ENCODE measurements at regions not wholly inside any gene's neighbourhood (a gene's known extent, or its start where the extent isn't known, plus 50 kb on each side); places are given as distances from the start of the nearest gene placed in this dataset.

DNA sequence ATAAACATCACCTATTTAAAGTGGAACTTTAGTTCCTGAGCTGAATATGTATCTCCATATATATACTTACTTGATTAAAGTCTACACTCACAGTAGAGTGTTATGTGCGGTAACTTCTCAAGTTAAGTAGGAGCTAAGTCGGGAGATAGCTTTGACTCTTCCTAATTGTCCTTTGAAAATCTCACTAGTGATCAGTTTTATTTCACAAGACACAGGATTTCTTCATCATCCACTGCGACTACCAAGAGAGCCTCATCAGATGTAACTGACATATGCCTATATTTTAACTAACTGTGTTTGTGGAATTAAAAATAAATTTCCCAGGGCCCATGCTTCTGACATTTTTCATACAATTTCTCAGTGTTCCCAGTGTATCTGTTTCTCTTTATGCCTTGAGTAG lies 1664.0 kb downstream of the EFNB2 start:
- H3K27me3 Mint-ChIP-seq (ENCODE audit: insufficient read depth, low read depth, poor library complexity): no peaks in the 10 kb centered on the region
- Histone ChIP-seq H3K4me1 (ENCODE audit: insufficient read depth) (no peaks in the 10 kb centered on the region), H2AFZ (no peak overlapping the region), H3K9me2 (ENCODE audit: insufficient read depth) (no peaks in the 10 kb centered on the region), H3K4me2 (no peak overlapping the region), H3K36me3 (ENCODE audit: insufficient read depth) (no peaks in the 10 kb centered on the region), H4K20me1 (replicated peaks; ENCODE audit: insufficient read depth) (no peaks in the 10 kb centered on the region), H3F3A (replicated peaks; ENCODE audit: low read depth) (no peaks in the 10 kb centered on the region), H3K27me3 (ENCODE audit: insufficient read depth) (no peaks in the 10 kb centered on the region), H3K4me3 (no peak overlapping the region), H3K79me2 (replicated peaks; ENCODE audit: insufficient read depth) (no peaks in the 10 kb centered on the region), H3K27ac (ENCODE audit: low read depth) (no peak overlapping the region)
- no peaks in the 10 kb centered on the region; the same call in 2 of the 3 replicates for H3K9me3 Mint-ChIP-seq
- 0 out of 3 replicates have a peak, but pooled peaks cover 3% of the 10 kb centered on the region for H3K4me1 Mint-ChIP-seq
- no peaks in the 10 kb centered on the region for H3K36me3 Mint-ChIP-seq (ENCODE audit: low read depth)
- DNase-seq (ENCODE audit: low spot score) (no peak), ATAC-seq (no peak)
- no peak overlapping the region for H3K4me3 Mint-ChIP-seq
- no peak for TF ChIP-seq EZH2 (IDR thresholded peaks at IDR 0.05; ENCODE audit: low read depth, unreplicated experiment)
- TF ChIP-seq STAT1 (IDR thresholded peaks at IDR 0.05; ENCODE audit: unreplicated experiment): no peak
- TF ChIP-seq, protein P1, sequence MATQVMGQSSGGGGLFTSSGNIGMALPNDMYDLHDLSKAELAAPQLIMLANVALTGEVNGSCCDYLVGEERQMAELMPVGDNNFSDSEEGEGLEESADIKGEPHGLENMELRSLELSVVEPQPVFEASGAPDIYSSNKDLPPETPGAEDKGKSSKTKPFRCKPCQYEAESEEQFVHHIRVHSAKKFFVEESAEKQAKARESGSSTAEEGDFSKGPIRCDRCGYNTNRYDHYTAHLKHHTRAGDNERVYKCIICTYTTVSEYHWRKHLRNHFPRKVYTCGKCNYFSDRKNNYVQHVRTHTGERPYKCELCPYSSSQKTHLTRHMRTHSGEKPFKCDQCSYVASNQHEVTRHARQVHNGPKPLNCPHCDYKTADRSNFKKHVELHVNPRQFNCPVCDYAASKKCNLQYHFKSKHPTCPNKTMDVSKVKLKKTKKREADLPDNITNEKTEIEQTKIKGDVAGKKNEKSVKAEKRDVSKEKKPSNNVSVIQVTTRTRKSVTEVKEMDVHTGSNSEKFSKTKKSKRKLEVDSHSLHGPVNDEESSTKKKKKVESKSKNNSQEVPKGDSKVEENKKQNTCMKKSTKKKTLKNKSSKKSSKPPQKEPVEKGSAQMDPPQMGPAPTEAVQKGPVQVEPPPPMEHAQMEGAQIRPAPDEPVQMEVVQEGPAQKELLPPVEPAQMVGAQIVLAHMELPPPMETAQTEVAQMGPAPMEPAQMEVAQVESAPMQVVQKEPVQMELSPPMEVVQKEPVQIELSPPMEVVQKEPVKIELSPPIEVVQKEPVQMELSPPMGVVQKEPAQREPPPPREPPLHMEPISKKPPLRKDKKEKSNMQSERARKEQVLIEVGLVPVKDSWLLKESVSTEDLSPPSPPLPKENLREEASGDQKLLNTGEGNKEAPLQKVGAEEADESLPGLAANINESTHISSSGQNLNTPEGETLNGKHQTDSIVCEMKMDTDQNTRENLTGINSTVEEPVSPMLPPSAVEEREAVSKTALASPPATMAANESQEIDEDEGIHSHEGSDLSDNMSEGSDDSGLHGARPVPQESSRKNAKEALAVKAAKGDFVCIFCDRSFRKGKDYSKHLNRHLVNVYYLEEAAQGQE (IDR thresholded peaks at IDR 0.05; ENCODE audit: unreplicated experiment): no peak
- TF ChIP-seq JUNB (IDR thresholded peaks at IDR 0.05; ENCODE audit: unreplicated experiment): no peak
- TF ChIP-seq EZH2phosphoT487 (IDR thresholded peaks at IDR 0.05; ENCODE audit: unreplicated experiment): no peak
- no peak for TF ChIP-seq ZNF331 (CRISPR knock-in tag; IDR thresholded peaks at IDR 0.05; ENCODE audit: low read depth)
- no peak for TF ChIP-seq NANOG (IDR thresholded peaks at IDR 0.05; ENCODE audit: borderline replicate concordance)
- TF ChIP-seq POLR2AphosphoS5 (IDR thresholded peaks at IDR 0.05; ENCODE audit: low read depth): no peak
- no peak overlapping the region for H3K27ac Mint-ChIP-seq

DNA sequence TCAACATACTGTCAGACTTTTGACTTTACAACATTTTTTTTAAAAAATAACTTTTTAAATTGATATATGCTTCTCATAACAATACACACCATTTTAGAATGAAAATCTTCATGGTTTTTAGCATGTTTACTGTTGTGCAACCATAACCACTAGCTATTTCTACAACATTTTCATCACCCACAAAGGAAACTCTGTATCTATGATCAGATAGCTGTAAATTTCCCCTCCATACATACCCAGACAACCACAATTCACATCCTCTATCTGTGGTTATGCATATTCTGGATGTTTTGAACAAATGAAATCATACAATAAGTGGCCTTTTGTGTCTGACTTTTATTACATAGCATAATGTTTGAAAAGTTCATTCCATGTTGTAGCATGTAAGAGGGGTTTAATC lies 1666.0 kb downstream of the EFNB2 start:
- TF ChIP-seq, protein P2, sequence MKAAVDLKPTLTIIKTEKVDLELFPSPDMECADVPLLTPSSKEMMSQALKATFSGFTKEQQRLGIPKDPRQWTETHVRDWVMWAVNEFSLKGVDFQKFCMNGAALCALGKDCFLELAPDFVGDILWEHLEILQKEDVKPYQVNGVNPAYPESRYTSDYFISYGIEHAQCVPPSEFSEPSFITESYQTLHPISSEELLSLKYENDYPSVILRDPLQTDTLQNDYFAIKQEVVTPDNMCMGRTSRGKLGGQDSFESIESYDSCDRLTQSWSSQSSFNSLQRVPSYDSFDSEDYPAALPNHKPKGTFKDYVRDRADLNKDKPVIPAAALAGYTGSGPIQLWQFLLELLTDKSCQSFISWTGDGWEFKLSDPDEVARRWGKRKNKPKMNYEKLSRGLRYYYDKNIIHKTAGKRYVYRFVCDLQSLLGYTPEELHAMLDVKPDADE (IDR thresholded peaks at IDR 0.05): no peak
- no peak for TF ChIP-seq POLR2AphosphoS5 (IDR thresholded peaks at IDR 0.05; ENCODE audit: low read depth)
- TF ChIP-seq, protein P3, sequence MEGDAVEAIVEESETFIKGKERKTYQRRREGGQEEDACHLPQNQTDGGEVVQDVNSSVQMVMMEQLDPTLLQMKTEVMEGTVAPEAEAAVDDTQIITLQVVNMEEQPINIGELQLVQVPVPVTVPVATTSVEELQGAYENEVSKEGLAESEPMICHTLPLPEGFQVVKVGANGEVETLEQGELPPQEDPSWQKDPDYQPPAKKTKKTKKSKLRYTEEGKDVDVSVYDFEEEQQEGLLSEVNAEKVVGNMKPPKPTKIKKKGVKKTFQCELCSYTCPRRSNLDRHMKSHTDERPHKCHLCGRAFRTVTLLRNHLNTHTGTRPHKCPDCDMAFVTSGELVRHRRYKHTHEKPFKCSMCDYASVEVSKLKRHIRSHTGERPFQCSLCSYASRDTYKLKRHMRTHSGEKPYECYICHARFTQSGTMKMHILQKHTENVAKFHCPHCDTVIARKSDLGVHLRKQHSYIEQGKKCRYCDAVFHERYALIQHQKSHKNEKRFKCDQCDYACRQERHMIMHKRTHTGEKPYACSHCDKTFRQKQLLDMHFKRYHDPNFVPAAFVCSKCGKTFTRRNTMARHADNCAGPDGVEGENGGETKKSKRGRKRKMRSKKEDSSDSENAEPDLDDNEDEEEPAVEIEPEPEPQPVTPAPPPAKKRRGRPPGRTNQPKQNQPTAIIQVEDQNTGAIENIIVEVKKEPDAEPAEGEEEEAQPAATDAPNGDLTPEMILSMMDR (conservative IDR thresholded peaks at IDR 0.05; ENCODE audit: low read depth in 2 of 2): no peak
- Mint-ChIP-seq H3K4me3 (no peak overlapping the region), H3K27me3 (ENCODE audit: insufficient read depth, low read depth, poor library complexity) (peaks cover 5% of the 10 kb centered on the region), H3K9me3 (no peaks in the 10 kb centered on the region; the same call in 2 of the 3 replicates), H3K36me3 (ENCODE audit: low read depth) (no peaks in the 10 kb centered on the region), H3K4me1 (0 out of 3 replicates have a peak, but pooled peaks cover under 1% of the 10 kb centered on the region), H3K27ac (no peak overlapping the region)
- ATAC-seq: no peak
- H3K4me1 ChIP-seq (ENCODE audit: insufficient read depth): no peaks in the 10 kb centered on the region
- no peaks in the 10 kb centered on the region for H4K20me1 ChIP-seq (replicated peaks; ENCODE audit: insufficient read depth)
- H3K79me2 ChIP-seq (replicated peaks; ENCODE audit: insufficient read depth): no peaks in the 10 kb centered on the region
- no peaks in the 10 kb centered on the region for H3K27me3 ChIP-seq (ENCODE audit: insufficient read depth)
- no peaks in the 10 kb centered on the region for H3K9me2 ChIP-seq (ENCODE audit: insufficient read depth)
- DNase-seq (ENCODE audit: low spot score): no peak
- no peak overlapping the region for H2AFZ ChIP-seq
- no peak overlapping the region for H3K27ac ChIP-seq (ENCODE audit: low read depth)
- no peaks in the 10 kb centered on the region for H3K36me3 ChIP-seq (ENCODE audit: insufficient read depth)
- no peak overlapping the region for H3K4me3 ChIP-seq
- H3F3A ChIP-seq (replicated peaks; ENCODE audit: low read depth): no peaks in the 10 kb centered on the region
- H3K4me2 ChIP-seq: no peak overlapping the region

All from GM23338 (cell line).